Dendritic cell treated with granulocyte-macrophage colony-stimulating factor and Interleukin-4, amounts not matched to agents 40 ng/mL and 50 ng/mL, for 4 days (primary cell): ENCODE measurements at regions not wholly inside any gene's neighbourhood (a gene's known extent, or its start where the extent isn't known, plus 50 kb on each side); places are given as distances from the start of the nearest gene placed in this dataset.

Experiments
- H3K27ac Mint-ChIP-seq: one replicate; pipeline ENCODE4 v1.8.0; 2022; ENCODE audit warnings: mild to moderate bottlenecking, mixed read lengths
- H3K27me3 Mint-ChIP-seq: one replicate; pipeline ENCODE4 v1.8.0; 2022; ENCODE audit warnings: mild to moderate bottlenecking, mixed read lengths
- H3K36me3 Mint-ChIP-seq: one replicate; pipeline ENCODE4 v1.8.0; 2022; ENCODE audit warnings: low read depth, mixed read lengths
- H3K4me1 Mint-ChIP-seq: one replicate; pipeline ENCODE4 v1.8.0; 2022; ENCODE audit warnings: low read depth, mixed read lengths
- H3K4me3 Mint-ChIP-seq: one replicate; pipeline ENCODE4 v1.8.0; 2022; ENCODE audit warnings: mild to moderate bottlenecking, moderate library complexity, mixed read lengths
- H3K9me3 Mint-ChIP-seq: one replicate; pipeline ENCODE4 v1.8.0; 2022; ENCODE audit warnings: mixed read lengths
- intact Hi-C: fragments of 100-400 bp; cut with micrococcal nuclease; formaldehyde crosslinking; loops from one replicate; pipeline ENCODE4 v1.15.0; 2022

DNA sequence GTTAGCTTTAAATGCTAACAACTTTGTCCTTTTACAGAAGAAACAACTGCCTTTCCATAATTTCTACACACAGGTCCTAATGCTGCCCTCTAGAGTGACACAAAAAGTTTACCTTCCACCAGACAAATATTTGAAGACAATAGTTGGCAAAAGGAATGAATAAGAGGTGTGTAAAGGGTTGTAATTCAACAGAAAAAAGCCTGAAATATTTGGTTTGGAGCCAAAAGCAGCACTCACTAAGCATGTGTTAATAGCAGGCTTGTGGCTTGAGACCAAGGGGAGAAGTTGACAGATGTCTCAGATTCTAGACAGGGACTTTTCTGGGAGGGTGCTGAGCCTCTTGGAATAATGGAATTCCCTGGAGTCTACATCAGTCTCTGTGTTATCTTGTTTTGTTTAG, 156.2 kb upstream of the GALNT17 start:
- H3K9me3 Mint-ChIP-seq, result peaks cover 31% of the 10 kb centered on the region
- intact Hi-C loops, result no loop called here
- no peaks in the 10 kb centered on the region for H3K36me3 Mint-ChIP-seq
- H3K27ac Mint-ChIP-seq, result no peak overlapping the region
- no peaks in the 10 kb centered on the region for H3K27me3 Mint-ChIP-seq
- H3K4me1 Mint-ChIP-seq, result no peaks in the 10 kb centered on the region
- H3K4me3 Mint-ChIP-seq, result no peak overlapping the region

DNA sequence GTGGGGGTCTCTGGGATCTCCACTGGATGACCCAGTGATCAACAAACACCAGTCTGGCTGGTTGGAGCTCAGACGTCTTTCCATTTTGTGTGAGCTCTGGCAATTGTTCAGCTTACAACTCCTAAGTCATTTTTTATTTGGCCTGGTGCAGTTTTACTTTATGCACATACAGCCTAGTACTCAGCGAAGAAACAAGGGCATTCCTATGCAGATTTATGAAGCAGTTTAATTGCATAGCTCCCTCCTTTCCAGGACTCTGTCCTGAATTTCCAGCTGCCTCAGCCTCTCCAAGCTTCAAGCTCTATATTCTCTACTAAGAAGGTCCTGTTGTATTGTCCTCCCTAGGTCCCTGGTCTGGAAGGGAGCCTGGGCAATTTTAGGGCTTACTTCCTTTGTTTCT, 145.6 kb upstream of the GALNT17 start:
- H3K4me3 Mint-ChIP-seq, result no peak overlapping the region
- H3K27me3 Mint-ChIP-seq, result no peaks in the 10 kb centered on the region
- intact Hi-C loops, result no loop called here
- H3K4me1 Mint-ChIP-seq, result no peaks in the 10 kb centered on the region
- H3K36me3 Mint-ChIP-seq, result no peaks in the 10 kb centered on the region
- no peak overlapping the region for H3K27ac Mint-ChIP-seq
- peaks cover 6% of the 10 kb centered on the region for H3K9me3 Mint-ChIP-seq

GRCh38 chr7:70994176-70994575, 137.8 kb upstream of the GALNT17 start:
- peaks cover 28% of the 10 kb centered on the region for H3K9me3 Mint-ChIP-seq
- H3K4me1 Mint-ChIP-seq, result no peaks in the 10 kb centered on the region
- no peaks in the 10 kb centered on the region for H3K36me3 Mint-ChIP-seq
- intact Hi-C loops, result no loop called here
- no peaks in the 10 kb centered on the region for H3K27me3 Mint-ChIP-seq
- H3K4me3 Mint-ChIP-seq, result no peak overlapping the region
- H3K27ac Mint-ChIP-seq, result no peak overlapping the region

- H3K4me1 Mint-ChIP-seq, result no peaks in the 10 kb centered on the region
- H3K36me3 Mint-ChIP-seq, result no peaks in the 10 kb centered on the region
- H3K4me3 Mint-ChIP-seq, result no peak overlapping the region
- peaks cover 28% of the 10 kb centered on the region for H3K9me3 Mint-ChIP-seq
- no peak overlapping the region for H3K27ac Mint-ChIP-seq
- no peaks in the 10 kb centered on the region for H3K27me3 Mint-ChIP-seq
- intact Hi-C loops, result no loop called here
Observed at GRCh38 chr7:70997261-70997660, 134.7 kb upstream of the GALNT17 start.

DNA sequence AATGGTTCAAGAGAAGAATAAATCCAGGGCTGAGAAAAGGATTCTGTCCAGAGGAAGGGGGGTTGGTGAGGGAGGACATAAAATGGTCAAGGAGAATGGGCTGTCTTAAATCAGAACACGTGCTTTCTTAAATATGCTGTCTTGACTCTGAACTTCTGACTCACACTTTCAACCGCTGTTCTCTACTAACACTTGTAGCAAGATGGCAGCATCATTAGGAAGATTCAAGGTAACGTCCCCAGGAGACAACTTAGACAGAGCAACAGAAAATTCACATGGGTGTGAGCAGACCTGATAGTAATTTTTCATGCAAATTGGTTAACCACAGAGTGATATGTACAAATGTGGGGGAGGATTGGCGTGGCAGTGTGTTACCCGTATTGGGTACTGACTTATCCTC, 126.8 kb upstream of the GALNT17 start:
- Mint-ChIP-seq H3K9me3 (peaks cover 27% of the 10 kb centered on the region), H3K36me3 (no peaks in the 10 kb centered on the region)
- intact Hi-C loops, result no loop called here

DNA sequence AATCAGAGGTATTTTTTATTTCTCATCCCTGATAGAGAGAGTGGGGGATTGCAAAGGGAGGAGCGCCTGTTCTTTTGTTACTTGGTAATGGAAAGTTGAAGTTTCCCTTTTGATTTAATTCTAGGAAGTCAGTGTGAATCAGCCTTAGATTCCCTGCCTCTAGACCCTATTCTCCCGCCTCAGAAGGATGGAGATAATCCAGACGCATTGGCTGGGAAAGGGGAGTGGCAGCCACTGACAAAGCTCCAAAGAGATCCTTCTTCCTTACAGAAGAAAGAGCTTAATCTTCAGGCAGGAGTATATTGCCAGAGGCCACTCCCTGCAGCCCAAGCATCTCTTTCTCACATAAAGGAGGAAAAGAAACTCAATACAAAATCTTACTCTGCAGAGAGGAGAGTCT, 122.3 kb upstream of the GALNT17 start:
- H3K36me3 Mint-ChIP-seq, result no peaks in the 10 kb centered on the region
- H3K9me3 Mint-ChIP-seq, result peaks cover 27% of the 10 kb centered on the region
- H3K27ac Mint-ChIP-seq, result no peak overlapping the region
- H3K4me1 Mint-ChIP-seq, result no peaks in the 10 kb centered on the region
- H3K4me3 Mint-ChIP-seq, result no peak overlapping the region
- H3K27me3 Mint-ChIP-seq, result no peaks in the 10 kb centered on the region
- intact Hi-C loops, result no loop called here

More for the DNA sequence above, 126.8 kb upstream of the GALNT17 start:
- Mint-ChIP-seq H3K27ac (no peak overlapping the region), H3K4me3 (no peak overlapping the region), H3K4me1 (no peaks in the 10 kb centered on the region), H3K27me3 (no peaks in the 10 kb centered on the region)

DNA sequence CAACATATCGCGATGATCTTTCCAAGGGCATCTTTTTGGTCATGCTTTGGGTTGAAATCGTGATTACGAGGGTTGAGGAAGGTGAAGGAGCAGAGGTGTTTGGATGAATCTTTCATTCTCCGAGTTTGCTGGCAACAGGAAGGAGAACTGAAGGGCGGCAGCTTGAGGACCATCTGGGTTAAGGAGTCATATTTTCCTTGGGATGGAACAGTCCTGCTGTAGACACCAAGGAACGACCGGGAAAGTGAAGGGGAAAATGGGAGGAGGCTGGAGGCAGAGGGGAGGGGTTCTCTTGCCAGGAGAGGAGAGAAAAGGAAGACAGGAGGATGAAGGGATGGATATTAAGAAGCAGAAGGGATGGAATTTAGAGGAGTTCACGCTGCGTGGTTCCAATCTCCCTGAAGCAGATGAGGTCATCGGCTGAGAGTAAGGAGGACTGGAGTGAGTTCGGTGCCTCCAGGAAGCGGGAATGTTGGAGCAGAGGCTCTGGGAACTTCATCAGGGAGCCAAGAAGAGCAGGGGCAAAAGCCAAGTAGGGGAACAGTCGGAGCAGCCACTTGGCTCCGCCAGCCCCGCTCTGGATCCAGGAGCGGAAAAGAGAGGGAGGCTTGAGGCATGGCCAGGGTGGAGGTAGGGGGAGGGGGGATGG, 116.6 kb upstream of the GALNT17 start:
- H3K9me3 Mint-ChIP-seq, result peaks cover 23% of the 10 kb centered on the region
- H3K4me3 Mint-ChIP-seq, result no peak overlapping the region
- H3K36me3 Mint-ChIP-seq, result no peaks in the 10 kb centered on the region
- intact Hi-C loops, result no loop called here
- H3K4me1 Mint-ChIP-seq, result no peaks in the 10 kb centered on the region
- H3K27me3 Mint-ChIP-seq, result no peaks in the 10 kb centered on the region
- no peak overlapping the region for H3K27ac Mint-ChIP-seq

GRCh38 chr7:71016401-71016800, 115.5 kb upstream of the GALNT17 start:
- Mint-ChIP-seq H3K36me3 (no peaks in the 10 kb centered on the region), H3K9me3 (peaks cover 25% of the 10 kb centered on the region), H3K27me3 (no peaks in the 10 kb centered on the region), H3K4me3 (no peak overlapping the region), H3K27ac (no peak overlapping the region), H3K4me1 (no peaks in the 10 kb centered on the region)
- intact Hi-C loops, result no loop called here

DNA sequence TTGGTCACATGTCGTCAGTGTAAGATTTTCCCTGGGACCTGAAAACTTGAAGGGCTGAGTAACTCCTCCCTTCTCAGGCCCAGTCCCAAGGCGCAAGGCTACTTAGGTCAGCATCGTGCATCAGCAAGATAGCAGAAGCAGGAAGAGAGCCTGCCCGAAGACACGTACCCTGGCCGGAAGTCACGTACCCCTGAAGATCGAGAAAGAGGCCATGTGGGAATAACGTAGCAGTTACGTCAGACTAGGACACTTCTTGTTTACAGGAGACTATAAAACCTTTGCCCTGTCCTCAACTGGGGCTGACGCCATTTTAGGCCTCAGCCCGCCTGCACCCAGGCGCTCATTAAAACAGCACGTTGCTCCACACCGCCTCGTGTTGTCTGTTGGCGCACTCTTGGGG, 114.3 kb upstream of the GALNT17 start:
- H3K4me1 Mint-ChIP-seq, result no peaks in the 10 kb centered on the region
- H3K27ac Mint-ChIP-seq, result no peak overlapping the region
- peaks cover 35% of the 10 kb centered on the region for H3K9me3 Mint-ChIP-seq

DNA sequence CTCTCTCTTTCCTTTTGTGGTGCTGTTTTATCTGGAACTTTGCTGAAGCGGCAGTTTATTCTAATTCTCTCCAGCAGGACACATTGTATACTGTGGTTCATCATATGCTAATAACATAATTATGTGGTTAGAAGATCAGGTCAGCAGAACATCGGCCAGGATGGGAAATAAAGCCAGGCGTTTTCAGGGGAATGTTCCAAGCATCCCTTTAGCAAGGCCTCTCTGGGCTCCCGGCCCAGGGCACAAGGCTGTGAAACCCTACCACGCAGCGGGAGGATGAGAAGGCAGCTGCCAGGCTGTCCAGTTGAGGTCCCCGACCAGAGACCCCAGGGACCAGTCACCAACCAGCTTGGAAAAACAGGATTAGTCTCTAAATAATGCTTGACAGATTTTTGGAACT, 112.2 kb upstream of the GALNT17 start:
- Mint-ChIP-seq H3K27ac (no peak overlapping the region), H3K9me3 (peaks cover 44% of the 10 kb centered on the region), H3K4me1 (no peaks in the 10 kb centered on the region), H3K36me3 (no peaks in the 10 kb centered on the region), H3K4me3 (no peak overlapping the region), H3K27me3 (no peaks in the 10 kb centered on the region)
- intact Hi-C loops, result no loop called here

More for the DNA sequence above, 114.3 kb upstream of the GALNT17 start:
- intact Hi-C loops, result no loop called here
- no peak overlapping the region for H3K4me3 Mint-ChIP-seq
- no peaks in the 10 kb centered on the region for H3K27me3 Mint-ChIP-seq
- H3K36me3 Mint-ChIP-seq, result no peaks in the 10 kb centered on the region

DNA sequence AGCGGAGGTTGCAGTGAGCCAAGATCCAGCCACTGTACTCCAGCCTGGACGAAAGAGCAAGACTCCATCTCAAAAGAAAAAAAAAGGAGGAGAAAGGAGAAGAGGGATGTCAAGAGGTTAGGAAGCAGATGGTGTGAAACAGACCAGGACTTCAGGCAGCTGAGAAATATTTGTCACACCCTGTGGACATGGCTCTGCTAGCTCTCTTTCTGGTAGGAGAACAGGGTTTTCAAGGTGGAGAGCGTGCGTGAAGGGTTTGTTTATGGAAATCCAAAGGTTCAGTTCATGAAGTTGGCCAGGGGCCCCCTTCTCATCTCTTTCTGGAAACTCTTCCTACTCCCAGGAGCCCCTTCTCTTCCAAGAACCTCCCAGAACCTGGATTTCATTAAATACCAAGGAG, 110.8 kb upstream of the GALNT17 start:
- H3K27me3 Mint-ChIP-seq, result no peaks in the 10 kb centered on the region
- H3K27ac Mint-ChIP-seq, result no peak overlapping the region
- H3K4me1 Mint-ChIP-seq, result no peaks in the 10 kb centered on the region
- peaks cover 45% of the 10 kb centered on the region for H3K9me3 Mint-ChIP-seq
- H3K36me3 Mint-ChIP-seq, result no peaks in the 10 kb centered on the region
- intact Hi-C loops, result no loop called here
- H3K4me3 Mint-ChIP-seq, result no peak overlapping the region

GRCh38 chr7:71026680-71027079, 105.3 kb upstream of the GALNT17 start:
- Mint-ChIP-seq H3K27ac (no peak overlapping the region), H3K9me3 (peaks cover 52% of the 10 kb centered on the region), H3K36me3 (no peaks in the 10 kb centered on the region), H3K4me1 (no peaks in the 10 kb centered on the region), H3K4me3 (no peak overlapping the region), H3K27me3 (no peaks in the 10 kb centered on the region)
- intact Hi-C loops, result no loop called here

- Mint-ChIP-seq H3K27me3 (no peaks in the 10 kb centered on the region), H3K36me3 (no peaks in the 10 kb centered on the region), H3K4me3 (no peak overlapping the region), H3K9me3 (peaks cover 53% of the 10 kb centered on the region), H3K27ac (no peak overlapping the region), H3K4me1 (no peaks in the 10 kb centered on the region)
- intact Hi-C loops, result no loop called here
Observed at GRCh38 chr7:71034243-71034642, 97.7 kb upstream of the GALNT17 start.

DNA sequence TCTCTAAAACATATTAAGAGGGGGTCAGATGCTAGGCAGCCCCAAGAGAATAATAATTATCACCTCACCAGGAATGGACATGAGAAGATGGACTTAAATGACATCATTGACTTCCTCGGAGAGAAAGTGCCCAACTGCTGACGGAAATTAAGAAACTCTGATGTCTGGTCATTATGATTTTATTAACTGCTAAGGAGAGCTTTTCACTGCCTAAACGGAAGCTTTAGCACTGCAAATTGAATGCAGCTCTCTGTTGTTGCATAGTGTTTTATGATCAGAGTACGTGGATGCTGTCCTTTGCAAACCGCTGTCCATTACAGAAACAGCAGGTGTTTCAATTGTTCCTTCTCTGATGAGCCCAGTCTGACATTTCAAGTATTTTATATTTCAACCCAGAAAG, 89.4 kb upstream of the GALNT17 start:
- intact Hi-C loops, result no loop called here
- H3K36me3 Mint-ChIP-seq, result no peaks in the 10 kb centered on the region
- H3K4me1 Mint-ChIP-seq, result no peaks in the 10 kb centered on the region
- no peaks in the 10 kb centered on the region for H3K27me3 Mint-ChIP-seq
- no peak overlapping the region for H3K27ac Mint-ChIP-seq
- H3K4me3 Mint-ChIP-seq, result no peak overlapping the region
- H3K9me3 Mint-ChIP-seq, result peaks cover 69% of the 10 kb centered on the region

GRCh38 chr7:71050492-71050891, 81.5 kb upstream of the GALNT17 start:
- Mint-ChIP-seq H3K4me3 (no peak overlapping the region), H3K9me3 (peaks cover 58% of the 10 kb centered on the region), H3K27ac (no peak overlapping the region), H3K36me3 (no peaks in the 10 kb centered on the region), H3K27me3 (no peaks in the 10 kb centered on the region), H3K4me1 (no peaks in the 10 kb centered on the region)
- intact Hi-C loops, result no loop called here
